Activated T-helper 2 cell treated with anti-CD3 and anti-CD28 coated beads, Interferon-gamma antibody, Interleukin-2, Interleukin-4, amounts not matched to agents 10 μg/mL and 5 μg/mL and 100 μg/mL, durations not matched to agents 14 hours and 24 hours and 36 hours (primary cell): ENCODE measurements at regions not wholly inside any gene's neighbourhood (a gene's known extent, or its start where the extent isn't known, plus 50 kb on each side); places are given as distances from the start of the nearest gene placed in this dataset.
"Not testable (repeated sequence)": the region's sequence is repeated elsewhere in the genome, so short reads cannot be mapped to it uniquely, and the experiment has no call there.

Experiments used
- DNase-seq: peaks from one replicate; pipeline ENCODE4 v3.0.0; 2021; ENCODE audit warnings: low spot score
- H3K27ac Mint-ChIP-seq: one replicate; pipeline ENCODE4 v1.8.0; 2021; ENCODE audit warnings: mixed read lengths
- H3K27me3 Mint-ChIP-seq: one replicate; pipeline ENCODE4 v1.8.0; 2021; ENCODE audit warnings: low read depth, mixed read lengths
- H3K36me3 Mint-ChIP-seq: one replicate; pipeline ENCODE4 v1.8.0; 2021; ENCODE audit warnings: low read depth, mixed read lengths
- H3K4me1 Mint-ChIP-seq: one replicate; pipeline ENCODE4 v1.8.0; 2021; ENCODE audit warnings: low read depth, mixed read lengths
- H3K4me3 Mint-ChIP-seq: one replicate; pipeline ENCODE4 v1.8.0; 2021; ENCODE audit warnings: low read depth, mild to moderate bottlenecking, moderate library complexity, mixed read lengths
- H3K9me3 Mint-ChIP-seq: one replicate; pipeline ENCODE4 v1.8.0; 2021; ENCODE audit warnings: mixed read lengths
- intact Hi-C: fragments of 100-400 bp; cut with micrococcal nuclease; formaldehyde crosslinking; loops from one replicate; pipeline ENCODE4 v1.15.1; 2023

DNA sequence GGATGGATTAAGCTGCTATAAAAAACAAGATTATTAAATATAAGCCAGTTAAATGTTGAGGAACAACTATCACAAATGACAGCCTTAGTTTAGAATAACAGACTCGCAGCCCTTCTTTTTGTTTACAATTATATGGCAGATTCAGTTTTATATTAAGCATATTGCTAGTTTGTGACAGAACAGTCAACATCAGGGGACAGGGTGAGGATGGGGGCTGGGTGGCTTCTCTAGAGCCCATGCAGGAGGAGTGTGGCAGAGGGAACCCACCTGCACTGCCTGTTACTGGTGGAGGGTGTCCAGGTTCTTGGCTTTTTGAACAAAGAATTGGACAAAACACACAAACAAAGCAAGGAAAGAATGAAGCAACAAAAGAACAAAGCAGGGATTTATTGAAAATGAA, 799.7 kb downstream of the PRIM2 start:
- H3K27ac Mint-ChIP-seq, H3K4me1 Mint-ChIP-seq, intact Hi-C loops, DNase-seq, H3K9me3 Mint-ChIP-seq, H3K4me3 Mint-ChIP-seq, H3K36me3 Mint-ChIP-seq, H3K27me3 Mint-ChIP-seq: not testable (repeated sequence)

DNA sequence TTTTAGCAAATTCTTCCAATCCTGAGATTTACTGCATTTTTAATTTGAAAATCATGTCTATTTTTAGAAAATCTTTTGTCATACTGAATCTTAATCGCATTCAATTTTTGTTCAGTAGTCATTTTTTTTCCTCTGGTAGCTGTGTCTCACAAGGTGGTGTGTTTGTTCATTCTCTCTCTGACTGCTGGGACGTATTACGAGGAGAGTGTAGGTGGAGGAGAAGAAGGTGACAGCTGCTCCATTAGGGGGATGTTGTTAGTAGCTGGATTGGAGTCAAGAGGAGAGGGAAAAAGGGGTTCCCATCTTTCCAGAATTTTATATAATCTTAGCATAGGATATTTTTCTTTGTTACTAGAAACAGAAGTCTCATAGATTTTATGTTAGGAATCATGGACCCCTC, 804.2 kb downstream of the PRIM2 start:
- H3K4me3 Mint-ChIP-seq, H3K27ac Mint-ChIP-seq, DNase-seq, H3K9me3 Mint-ChIP-seq, intact Hi-C loops, H3K4me1 Mint-ChIP-seq, H3K27me3 Mint-ChIP-seq, H3K36me3 Mint-ChIP-seq: not testable (repeated sequence)

- H3K36me3 Mint-ChIP-seq, H3K4me3 Mint-ChIP-seq, DNase-seq, H3K4me1 Mint-ChIP-seq, H3K27me3 Mint-ChIP-seq, intact Hi-C loops, H3K27ac Mint-ChIP-seq, H3K9me3 Mint-ChIP-seq: not testable (repeated sequence)
Observed at GRCh38 chr6:58123770-58124169, 806.3 kb downstream of the PRIM2 start.

DNA sequence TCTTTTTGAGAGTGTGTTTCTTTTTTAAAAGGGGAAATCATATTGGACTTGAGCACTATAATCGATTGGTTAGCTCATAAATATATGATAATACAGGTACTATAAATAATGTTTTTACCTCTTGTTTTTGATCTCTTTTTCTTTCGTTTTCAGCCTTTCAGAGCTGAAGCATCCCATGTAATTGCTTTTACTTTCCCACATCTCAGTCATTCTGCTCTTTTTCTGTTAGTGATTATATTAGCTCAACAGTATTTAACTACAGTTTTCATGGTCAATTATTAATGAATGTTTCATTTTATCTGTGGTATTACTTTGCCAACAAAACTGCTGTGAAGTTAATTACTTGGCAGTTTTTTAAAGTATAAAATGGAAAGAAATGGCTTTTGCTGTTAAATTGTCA, 811.1 kb downstream of the PRIM2 start:
- H3K36me3 Mint-ChIP-seq, DNase-seq, H3K4me3 Mint-ChIP-seq, H3K27ac Mint-ChIP-seq, intact Hi-C loops, H3K4me1 Mint-ChIP-seq, H3K27me3 Mint-ChIP-seq: not testable (repeated sequence)
- peaks cover 23% of the 10 kb centered on the region for H3K9me3 Mint-ChIP-seq

GRCh38 chr6:58129098-58129497, 811.7 kb downstream of the PRIM2 start:
- H3K27me3 Mint-ChIP-seq, DNase-seq, intact Hi-C loops: not testable (repeated sequence)

DNA sequence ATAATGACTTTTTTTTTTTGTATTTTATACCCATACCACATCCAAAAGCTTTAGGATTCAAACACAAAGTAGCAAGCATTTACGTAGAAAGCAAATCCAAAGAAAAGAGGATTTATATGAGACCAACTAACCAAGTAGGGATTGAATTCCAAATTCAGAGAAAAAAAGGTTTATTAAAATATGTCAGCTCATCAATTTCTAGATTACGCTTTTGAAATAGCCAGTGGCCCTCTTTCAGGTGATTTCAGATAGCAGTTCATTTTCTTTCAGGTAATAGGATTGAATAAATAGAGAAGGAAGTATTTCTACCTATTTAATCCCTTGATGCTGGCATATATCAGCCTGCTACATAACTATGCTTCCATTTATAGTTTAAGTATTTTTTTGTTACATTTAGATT, 822.3 kb downstream of the PRIM2 start:
- H3K27ac Mint-ChIP-seq, H3K4me1 Mint-ChIP-seq, intact Hi-C loops, H3K36me3 Mint-ChIP-seq, H3K4me3 Mint-ChIP-seq, DNase-seq, H3K9me3 Mint-ChIP-seq, H3K27me3 Mint-ChIP-seq: not testable (repeated sequence)

More at GRCh38 chr6:58129098-58129497, 811.7 kb downstream of the PRIM2 start:
- peaks cover 23% of the 10 kb centered on the region for H3K9me3 Mint-ChIP-seq
- not testable (repeated sequence) for H3K4me3 Mint-ChIP-seq, H3K36me3 Mint-ChIP-seq, H3K4me1 Mint-ChIP-seq, H3K27ac Mint-ChIP-seq

DNA sequence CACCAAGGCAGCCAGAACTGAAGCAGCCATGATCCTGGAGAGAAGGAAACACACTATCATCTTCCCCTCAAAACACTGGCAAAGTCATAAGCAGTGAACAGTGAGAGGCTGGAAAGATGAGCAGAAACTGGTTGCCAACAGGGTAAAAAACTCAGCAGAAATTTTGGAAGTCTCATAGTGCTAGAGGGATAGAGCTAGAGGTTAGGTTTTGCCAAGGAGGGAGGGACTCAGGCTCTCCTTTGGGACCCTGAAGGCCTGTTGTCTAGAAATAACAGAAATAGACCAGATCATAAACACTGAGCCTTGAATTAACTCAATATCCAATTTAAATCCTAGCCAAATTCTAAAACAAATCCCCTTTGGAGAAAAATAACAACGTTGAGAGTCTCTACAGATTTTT, 853.6 kb downstream of the PRIM2 start:
- H3K4me3 Mint-ChIP-seq, H3K9me3 Mint-ChIP-seq, intact Hi-C loops, H3K4me1 Mint-ChIP-seq, H3K27ac Mint-ChIP-seq, H3K27me3 Mint-ChIP-seq, H3K36me3 Mint-ChIP-seq, DNase-seq: not testable (repeated sequence)

DNA sequence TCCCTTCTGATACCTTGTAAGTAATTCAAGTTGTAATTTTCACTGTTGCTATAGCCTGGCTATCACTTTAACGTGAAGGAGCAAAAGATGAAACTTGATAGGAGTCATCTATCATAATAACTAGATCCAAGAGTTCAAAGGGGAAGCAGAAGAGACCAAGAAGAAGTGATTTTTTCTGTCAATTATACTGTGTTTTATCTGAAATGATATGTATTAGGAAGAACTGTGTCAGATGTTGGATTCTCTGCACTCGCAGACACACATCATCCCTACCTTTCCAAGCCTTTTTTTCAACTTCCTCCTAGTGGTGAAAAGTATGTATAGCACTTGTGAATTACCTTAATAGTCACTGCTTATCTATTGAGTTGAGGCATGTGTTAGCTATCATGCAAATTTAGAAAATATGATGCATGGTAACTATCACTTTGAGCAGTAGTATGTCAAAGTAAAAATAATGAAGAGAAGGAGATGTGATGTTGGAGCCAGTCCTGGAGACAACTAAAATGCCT, 864.2 kb downstream of the PRIM2 start:
- H3K27ac Mint-ChIP-seq, DNase-seq, H3K27me3 Mint-ChIP-seq, H3K36me3 Mint-ChIP-seq, H3K9me3 Mint-ChIP-seq, intact Hi-C loops, H3K4me1 Mint-ChIP-seq, H3K4me3 Mint-ChIP-seq: not testable (repeated sequence)

- H3K36me3 Mint-ChIP-seq, H3K4me1 Mint-ChIP-seq, H3K27ac Mint-ChIP-seq, H3K4me3 Mint-ChIP-seq, DNase-seq, H3K27me3 Mint-ChIP-seq, intact Hi-C loops, H3K9me3 Mint-ChIP-seq: not testable (repeated sequence)
Observed at GRCh38 chr6:58185300-58185699, 867.9 kb downstream of the PRIM2 start.

- peaks cover 15% of the 10 kb centered on the region for H3K9me3 Mint-ChIP-seq
- H3K4me1 Mint-ChIP-seq, H3K27me3 Mint-ChIP-seq, intact Hi-C loops, DNase-seq, H3K27ac Mint-ChIP-seq, H3K36me3 Mint-ChIP-seq, H3K4me3 Mint-ChIP-seq: not testable (repeated sequence)
Observed at GRCh38 chr6:58193209-58193608, 875.8 kb downstream of the PRIM2 start.

DNA sequence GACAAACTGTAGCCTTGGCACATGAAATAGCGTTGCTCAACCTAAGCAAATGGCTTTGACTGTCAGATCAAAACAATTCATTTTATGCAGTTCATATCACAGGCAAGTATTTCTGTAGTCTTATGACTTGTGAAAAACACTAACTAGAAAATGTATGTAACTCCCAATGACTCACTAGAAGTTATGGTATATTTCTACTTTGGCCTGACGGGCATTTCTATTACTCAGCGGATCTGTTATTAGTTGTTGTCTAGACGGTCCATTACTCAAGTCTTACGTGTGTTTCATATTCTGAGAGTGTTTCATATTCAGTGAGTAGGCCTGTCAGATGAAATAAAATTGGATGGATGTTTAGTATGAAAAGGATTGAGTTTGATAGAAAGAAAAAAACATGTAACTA, 880.9 kb downstream of the PRIM2 start:
- no peak overlapping the region for H3K27ac Mint-ChIP-seq

GRCh38 chr6:58237124-58237523, 919.7 kb downstream of the PRIM2 start:
- intact Hi-C loops, H3K4me1 Mint-ChIP-seq, H3K27ac Mint-ChIP-seq, H3K27me3 Mint-ChIP-seq, H3K36me3 Mint-ChIP-seq, H3K4me3 Mint-ChIP-seq, DNase-seq: not testable (repeated sequence)
- peaks cover 51% of the 10 kb centered on the region for H3K9me3 Mint-ChIP-seq

More for the DNA sequence above, 880.9 kb downstream of the PRIM2 start:
- no peaks in the 10 kb centered on the region for H3K4me1 Mint-ChIP-seq
- H3K9me3 Mint-ChIP-seq, result peaks cover 3% of the 10 kb centered on the region
- intact Hi-C loops, result no loop called here
- H3K36me3 Mint-ChIP-seq, result no peaks in the 10 kb centered on the region
- no peak for DNase-seq
- no peak overlapping the region for H3K4me3 Mint-ChIP-seq
- no peaks in the 10 kb centered on the region for H3K27me3 Mint-ChIP-seq

DNA sequence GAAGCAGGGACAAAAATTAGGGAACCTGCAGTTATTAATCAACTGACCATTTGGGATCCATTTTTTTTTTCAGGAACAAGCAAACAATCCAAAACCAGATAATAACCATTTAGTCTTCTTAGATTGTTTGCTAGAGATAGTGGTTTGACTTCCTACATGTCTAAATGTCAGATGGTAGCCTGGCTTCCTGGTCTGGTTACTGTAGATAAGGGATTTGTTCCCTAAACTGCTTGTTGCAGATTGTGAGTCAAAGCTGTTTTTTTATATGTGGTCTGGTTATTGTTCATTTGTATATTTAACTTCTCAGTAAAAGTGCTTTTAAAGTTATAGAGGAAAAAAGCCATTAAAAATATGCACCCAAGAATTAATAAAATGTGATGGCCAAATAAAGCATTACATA, 921.0 kb downstream of the PRIM2 start:
- H3K4me3 Mint-ChIP-seq, H3K4me1 Mint-ChIP-seq, intact Hi-C loops, H3K27me3 Mint-ChIP-seq, H3K27ac Mint-ChIP-seq, DNase-seq, H3K36me3 Mint-ChIP-seq: not testable (repeated sequence)
- H3K9me3 Mint-ChIP-seq, result peaks cover 43% of the 10 kb centered on the region

- H3K27ac Mint-ChIP-seq, intact Hi-C loops, H3K4me1 Mint-ChIP-seq, H3K4me3 Mint-ChIP-seq, H3K36me3 Mint-ChIP-seq, DNase-seq, H3K27me3 Mint-ChIP-seq: not testable (repeated sequence)
- peaks cover 62% of the 10 kb centered on the region for H3K9me3 Mint-ChIP-seq
Observed at GRCh38 chr6:58257625-58258024, 940.2 kb downstream of the PRIM2 start.
